ENCODE measurements at regions not wholly inside any gene's neighbourhood (a gene's known extent, or its start where the extent isn't known, plus 50 kb on each side); places are given as distances from the start of the nearest gene placed in this dataset.

- no peak for TF ChIP-seq CTCF (IDR thresholded peaks at IDR 0.05)
- intact Hi-C loops (cut with DNase I): no loop called here
- Histone ChIP-seq H3K36me3 (no peaks in the 10 kb centered on the region), H3K27me3 (ENCODE audit: low read depth) (no peaks in the 10 kb centered on the region), H3K27ac (no peak overlapping the region), H3K9me3 (no peaks in the 10 kb centered on the region), H3K4me3 (no peak overlapping the region), H3K4me1 (no peaks in the 10 kb centered on the region)
- ATAC-seq (no peak), DNase-seq (no peak)
Observed at GRCh38 chr7:38040831-38041230, 120.4 kb downstream of the EPDR1 start.

- intact Hi-C loops (cut with DNase I): no loop called here
- no peaks in the 10 kb centered on the region for H3K9me3 ChIP-seq
- no peaks in the 10 kb centered on the region for H3K4me1 ChIP-seq
- H3K36me3 ChIP-seq: no peaks in the 10 kb centered on the region
- no peak overlapping the region for H3K27ac ChIP-seq
- DNase-seq (no peak), ATAC-seq (no peak)
- no peak for TF ChIP-seq CTCF (IDR thresholded peaks at IDR 0.05)
- H3K27me3 ChIP-seq (ENCODE audit: low read depth): no peaks in the 10 kb centered on the region
- no peak overlapping the region for H3K4me3 ChIP-seq
Observed at GRCh38 chr7:38049679-38050078, 128.4 kb upstream of the STARD3NL start.

GRCh38 chr7:38051311-38051710 is 126.7 kb upstream of the STARD3NL start:
- Histone ChIP-seq H3K4me1 (no peaks in the 10 kb centered on the region), H3K27ac (no peak overlapping the region), H3K9me3 (no peaks in the 10 kb centered on the region), H3K4me3 (no peak overlapping the region), H3K36me3 (no peaks in the 10 kb centered on the region), H3K27me3 (ENCODE audit: low read depth) (no peaks in the 10 kb centered on the region)
- no peak for DNase-seq
- intact Hi-C loops (cut with DNase I): no loop called here
- no peak for TF ChIP-seq CTCF (IDR thresholded peaks at IDR 0.05)
- ATAC-seq: peak in 1 of 2 donors; percentile 23

- no peak for ATAC-seq
- Histone ChIP-seq H3K36me3 (no peaks in the 10 kb centered on the region), H3K4me1 (no peaks in the 10 kb centered on the region), H3K9me3 (no peaks in the 10 kb centered on the region), H3K27ac (no peak overlapping the region), H3K4me3 (no peak overlapping the region), H3K27me3 (ENCODE audit: low read depth) (no peaks in the 10 kb centered on the region)
- no peak for TF ChIP-seq CTCF (IDR thresholded peaks at IDR 0.05)
- no peak for DNase-seq
- intact Hi-C loops (cut with DNase I): no loop called here
Observed at GRCh38 chr7:38051786-38052185, 126.3 kb upstream of the STARD3NL start.

- Histone ChIP-seq H3K4me3 (no peak overlapping the region), H3K4me1 (no peaks in the 10 kb centered on the region), H3K36me3 (no peaks in the 10 kb centered on the region), H3K27ac (no peak overlapping the region), H3K9me3 (no peaks in the 10 kb centered on the region), H3K27me3 (ENCODE audit: low read depth) (no peaks in the 10 kb centered on the region)
- intact Hi-C loops (cut with DNase I): no loop called here
- no peak for TF ChIP-seq CTCF (IDR thresholded peaks at IDR 0.05)
- ATAC-seq (no peak), DNase-seq (no peak)
Observed at GRCh38 chr7:38052786-38053185, 125.3 kb upstream of the STARD3NL start.

GRCh38 chr7:38054199-38054598 is 123.8 kb upstream of the STARD3NL start:
- no peak overlapping the region for H3K27ac ChIP-seq
- H3K4me1 ChIP-seq: no peaks in the 10 kb centered on the region
- H3K9me3 ChIP-seq: no peaks in the 10 kb centered on the region
- TF ChIP-seq CTCF (IDR thresholded peaks at IDR 0.05): no peak
- no peaks in the 10 kb centered on the region for H3K27me3 ChIP-seq (ENCODE audit: low read depth)
- H3K36me3 ChIP-seq: no peaks in the 10 kb centered on the region
- DNase-seq: no peak
- no peak for ATAC-seq
- intact Hi-C loops (cut with DNase I): no loop called here
- H3K4me3 ChIP-seq: no peak overlapping the region

Measured in lower lobe of right lung (tissue), 2 donors.